A549 (cell line): ENCODE measurements at regions not wholly inside any gene's neighbourhood (a gene's known extent, or its start where the extent isn't known, plus 50 kb on each side); places are given as distances from the start of the nearest gene placed in this dataset.

Experiments
- ATAC-seq, 2 experiments: fragments of 200-7000 bp in 1 of 2; fragments of >200 bp in 1 of 2; cut with Nextera tagmentation in 1 of 2; cut with Tn5 transposase in 1 of 2; 3 replicates each; pipeline versions ENCODE4 v1.8.0 to v1.9.1; 2018 to 2020; ENCODE audit warnings: mild to moderate bottlenecking in 1 of 2, moderate library complexity in 1 of 2
- CTCF ChIA-PET: fragments of 300-600 bp; sonication (Branson Sonifier 250); formaldehyde crosslinking; extraction: SDS; loops from one replicate; lab custom pipeline; 2021; ENCODE audit warnings: antibody characterized with exemption, inconsistent platforms; lab: Yijun Ruan, JAX
- POLR2A ChIA-PET: fragments of 350-600 bp; formaldehyde crosslinking; extraction: SDS; loops from one replicate; lab custom pipeline; 2021; ENCODE audit warnings: antibody characterized with exemption, inconsistent platforms; lab: Yijun Ruan, JAX
- DNase-seq, 2 experiments: peaks; one replicate each; pipeline versions ENCODE4 v3.0.0 to v3.0.0-alpha.2; 2011 to 2016; ENCODE audit warnings: low read depth in 1 of 2, low spot score in 1 of 2
- FAIRE-seq: peaks from 2 replicates; lab custom pipeline; 2011; peaks lifted over from hg19 to GRCh38; lab: Jason Lieb, UNC
- H3K27ac ChIP-seq, 2 experiments: fragments of >200 bp; sonication (Bioruptor Twin); formaldehyde crosslinking; 3 replicates each; pipeline ENCODE4 v1.5.1; 2016 to 2017
- H3K4me1 ChIP-seq: fragments of >200 bp; sonication (Bioruptor Twin); formaldehyde crosslinking; 3 replicates; pipeline ENCODE4 v1.6.1; 2016
- H3K4me2 ChIP-seq: fragments of >200 bp; sonication (Bioruptor Twin); formaldehyde crosslinking; 3 replicates; pipeline ENCODE4 v1.6.1; 2016
- H3K4me3 ChIP-seq: fragments of >200 bp; sonication (Bioruptor Twin); formaldehyde crosslinking; 3 replicates; pipeline ENCODE4 v1.5.1; 2016
- H3K9me3 ChIP-seq: fragments of >200 bp; sonication (Bioruptor Twin); formaldehyde crosslinking; 3 replicates; pipeline ENCODE4 v1.6.1; 2016
- CBX2 ChIP-seq: fragments of 200-600 bp; sonication (generic); IDR thresholded peaks from 2 replicates; pipeline ENCODE4 v1.6.1; 2016; ENCODE audit warnings: low read depth, mild to moderate bottlenecking, borderline replicate concordance
- CBX8 ChIP-seq: fragments of 200-600 bp; sonication (generic); IDR thresholded peaks from 2 replicates; pipeline ENCODE4 v1.6.1; 2016
- CHD2 ChIP-seq: fragments of 150-350 bp; IDR thresholded peaks from 2 replicates; pipeline ENCODE4 v1.6.1; 2014; ENCODE audit warnings: low read length; ENCODE audit not compliant: partially characterized antibody
- CHD4 ChIP-seq: fragments of 200-600 bp; sonication (generic); IDR thresholded peaks from 2 replicates; pipeline ENCODE4 v1.6.1; 2016; ENCODE audit warnings: antibody characterized with exemption, mild to moderate bottlenecking, borderline replicate concordance
- EHF ChIP-seq: fragments of 250-450 bp; sonication (Bioruptor Pico); IDR thresholded peaks from 2 replicates; pipeline ENCODE4 v1.5.0; 2020; ENCODE audit warnings: mild to moderate bottlenecking
- FOSB ChIP-seq: fragments of 250-450 bp; sonication (Bioruptor Pico); IDR thresholded peaks from 2 replicates; pipeline ENCODE4 v1.5.0; 2020; ENCODE audit warnings: mild to moderate bottlenecking, moderate library complexity
- FOSL2 ChIP-seq, 2 experiments: fragments of 450-650 bp in 1 of 2; fragments of >200 bp in 1 of 2; sonication (Bioruptor Twin) in 1 of 2; formaldehyde crosslinking; IDR thresholded peaks; 2 replicates each; pipeline versions ENCODE4 v1.5.0 to v1.6.1; 2016 to 2020; ENCODE audit warnings: mild to moderate bottlenecking in 1 of 2, moderate library complexity in 1 of 2
- FOXS1 ChIP-seq: fragments of 250-450 bp; sonication (Bioruptor Pico); IDR thresholded peaks from 2 replicates; pipeline ENCODE4 v1.5.0; 2020; ENCODE audit warnings: mild to moderate bottlenecking, moderate library complexity
- HOXA7 ChIP-seq: fragments of 250-450 bp; sonication (Bioruptor Pico); IDR thresholded peaks from 2 replicates; pipeline ENCODE4 v1.5.0; 2020; ENCODE audit warnings: mild to moderate bottlenecking, moderate library complexity
- HOXB5 ChIP-seq: fragments of 250-450 bp; sonication (Bioruptor Pico); IDR thresholded peaks from 2 replicates; pipeline ENCODE4 v1.5.0; 2020; ENCODE audit warnings: mild to moderate bottlenecking, moderate library complexity
- JUN ChIP-seq, 2 experiments: fragments of >200 bp; sonication (Bioruptor Twin); formaldehyde crosslinking; IDR thresholded peaks; 2 replicates in 1 of 2; 3 replicates in 1 of 2; pipeline ENCODE4 v1.6.1; 2016 to 2017
- KDM1A ChIP-seq: fragments of 200-600 bp; sonication (generic); IDR thresholded peaks from 2 replicates; pipeline ENCODE4 v1.6.1; 2016; ENCODE audit warnings: low read depth, mild to moderate bottlenecking
- KDM5A ChIP-seq: fragments of 200-600 bp; sonication (generic); IDR thresholded peaks from 2 replicates; pipeline ENCODE4 v1.6.1; 2016; ENCODE audit warnings: antibody characterized with exemption, mild to moderate bottlenecking
- MAFK ChIP-seq: fragments of 450-650 bp; IDR thresholded peaks from 2 replicates; pipeline ENCODE4 v1.6.1; 2014; ENCODE audit not compliant: partially characterized antibody
- NR3C1 ChIP-seq: fragments of >200 bp; sonication (Bioruptor Twin); formaldehyde crosslinking; IDR thresholded peaks from 3 replicates; pipeline ENCODE4 v1.6.1; 2017
- POLR2AphosphoS2 ChIP-seq: conservative IDR thresholded peaks from 2 replicates; pipeline ENCODE4 v1.6.1; 2012; ENCODE audit warnings: low read length, improper control_type of control experiment, inconsistent platforms
- RAD21 ChIP-seq, 2 experiments: fragments of >200 bp in 1 of 2; sonication (Bioruptor Twin) in 1 of 2; formaldehyde crosslinking in 1 of 2; IDR thresholded peaks in 1 of 2; conservative IDR thresholded peaks in 1 of 2; 2 replicates in 1 of 2; 3 replicates in 1 of 2; pipeline ENCODE4 v1.6.1; 2012 to 2018; ENCODE audit warnings: inconsistent platforms in 1 of 2
- RNF2 ChIP-seq: fragments of 200-600 bp; sonication (generic); IDR thresholded peaks from 2 replicates; pipeline ENCODE4 v1.6.1; 2016; ENCODE audit warnings: low read depth, mild to moderate bottlenecking, antibody characterized with exemption, moderate library complexity, borderline replicate concordance
- TFCP2L1 ChIP-seq: fragments of 250-450 bp; sonication (Bioruptor Pico); IDR thresholded peaks from 2 replicates; pipeline ENCODE4 v1.5.0; 2021; ENCODE audit warnings: mild to moderate bottlenecking
- TP53 ChIP-seq: fragments of 250-450 bp; sonication (Bioruptor Pico); IDR thresholded peaks from 2 replicates; pipeline ENCODE4 v1.5.0; 2021; ENCODE audit warnings: mild to moderate bottlenecking, moderate library complexity
- ZC3H11A ChIP-seq: fragments of 450-650 bp; IDR thresholded peaks from 2 replicates; pipeline ENCODE4 v1.6.1; 2014; ENCODE audit warnings: antibody characterized with exemption, mild to moderate bottlenecking
- ZNF302 ChIP-seq: fragments of 250-450 bp; sonication (Bioruptor Pico); IDR thresholded peaks from 2 replicates; pipeline ENCODE4 v1.9.0; 2021; ENCODE audit warnings: inconsistent platforms, mild to moderate bottlenecking, moderate library complexity
- ZSCAN20 ChIP-seq: fragments of 250-450 bp; sonication (Bioruptor Pico); IDR thresholded peaks from 2 replicates; pipeline ENCODE4 v1.8.0; 2022; ENCODE audit warnings: mild to moderate bottlenecking, moderate library complexity
- WGBS: methylation state at CpG from one replicate; pipeline ENCODE4 v1.1.6; 2017; ENCODE audit errors: missing lambda C conversion rate; 5-methylcytosine and 5-hydroxymethylcytosine counted together
- TF ChIP-seq, protein P1 (sequence below): fragments of 450-650 bp; IDR thresholded peaks from 2 replicates; pipeline ENCODE4 v1.6.1; 2014; ENCODE audit warnings: antibody characterized with exemption
- TF ChIP-seq, protein P2 (sequence below): fragments of 200-600 bp; sonication (generic); IDR thresholded peaks from 2 replicates; pipeline ENCODE4 v1.6.1; 2016; ENCODE audit warnings: antibody characterized with exemption, mild to moderate bottlenecking, moderate library complexity
- TF ChIP-seq, protein P3 (sequence below): fragments of 150-350 bp; IDR thresholded peaks from 2 replicates; pipeline ENCODE4 v1.6.1; 2014; ENCODE audit warnings: low read depth, mild to moderate bottlenecking, low read length
- TF ChIP-seq, protein P4 (sequence below): fragments of 250-450 bp; sonication (Bioruptor Pico); IDR thresholded peaks from 2 replicates; pipeline ENCODE4 v1.5.0; 2021; ENCODE audit warnings: mild to moderate bottlenecking, moderate library complexity, borderline replicate concordance

DNA sequence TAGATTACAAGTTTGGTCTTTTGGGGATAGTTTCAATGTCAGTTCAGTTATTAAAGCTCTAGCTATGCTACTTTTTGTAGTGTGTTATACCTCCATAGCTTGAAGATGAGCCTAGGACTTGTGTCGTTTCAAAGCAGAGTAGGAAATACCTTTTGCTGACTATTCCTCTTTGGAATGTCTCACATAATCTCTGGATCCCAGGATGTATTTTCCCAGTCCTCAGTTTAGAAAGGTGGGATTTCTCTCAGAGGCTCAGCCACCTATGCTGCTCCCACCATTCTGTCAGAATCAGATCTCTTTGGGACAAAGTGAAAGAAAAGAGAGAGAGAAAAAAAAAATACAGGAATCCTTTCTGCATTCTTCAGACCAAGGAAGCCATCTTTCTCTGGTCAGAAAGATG, 567.5 kb upstream of the IMPG1 start:
- TF ChIP-seq HOXB5 (CRISPR knock-in tag) (no peak), ZNF302 (CRISPR knock-in tag) (no peak), MAFK (no peak), TFCP2L1 (CRISPR knock-in tag) (no peak), CHD4 (no peak), KDM5A (no peak), CBX2 (no peak), RAD21 (conservative IDR thresholded peaks at IDR 0.05 in 1 of 2, IDR thresholded peaks at IDR 0.05 in 1 of 2) (no peak), FOSL2 (IDR thresholded peaks at IDR 0.05) (no peak), FOSL2 (CRISPR knock-in tag; IDR thresholded peaks at IDR 0.05) (no peak), EHF (CRISPR knock-in tag) (no peak), TP53 (CRISPR knock-in tag) (no peak), KDM1A (no peak), FOSB (no peak), FOXS1 (no peak), CHD2 (no peak), NR3C1 (no peak)
- TF ChIP-seq, protein P1, sequence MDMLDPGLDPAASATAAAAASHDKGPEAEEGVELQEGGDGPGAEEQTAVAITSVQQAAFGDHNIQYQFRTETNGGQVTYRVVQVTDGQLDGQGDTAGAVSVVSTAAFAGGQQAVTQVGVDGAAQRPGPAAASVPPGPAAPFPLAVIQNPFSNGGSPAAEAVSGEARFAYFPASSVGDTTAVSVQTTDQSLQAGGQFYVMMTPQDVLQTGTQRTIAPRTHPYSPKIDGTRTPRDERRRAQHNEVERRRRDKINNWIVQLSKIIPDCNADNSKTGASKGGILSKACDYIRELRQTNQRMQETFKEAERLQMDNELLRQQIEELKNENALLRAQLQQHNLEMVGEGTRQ = no peak
- TF ChIP-seq, protein P2, sequence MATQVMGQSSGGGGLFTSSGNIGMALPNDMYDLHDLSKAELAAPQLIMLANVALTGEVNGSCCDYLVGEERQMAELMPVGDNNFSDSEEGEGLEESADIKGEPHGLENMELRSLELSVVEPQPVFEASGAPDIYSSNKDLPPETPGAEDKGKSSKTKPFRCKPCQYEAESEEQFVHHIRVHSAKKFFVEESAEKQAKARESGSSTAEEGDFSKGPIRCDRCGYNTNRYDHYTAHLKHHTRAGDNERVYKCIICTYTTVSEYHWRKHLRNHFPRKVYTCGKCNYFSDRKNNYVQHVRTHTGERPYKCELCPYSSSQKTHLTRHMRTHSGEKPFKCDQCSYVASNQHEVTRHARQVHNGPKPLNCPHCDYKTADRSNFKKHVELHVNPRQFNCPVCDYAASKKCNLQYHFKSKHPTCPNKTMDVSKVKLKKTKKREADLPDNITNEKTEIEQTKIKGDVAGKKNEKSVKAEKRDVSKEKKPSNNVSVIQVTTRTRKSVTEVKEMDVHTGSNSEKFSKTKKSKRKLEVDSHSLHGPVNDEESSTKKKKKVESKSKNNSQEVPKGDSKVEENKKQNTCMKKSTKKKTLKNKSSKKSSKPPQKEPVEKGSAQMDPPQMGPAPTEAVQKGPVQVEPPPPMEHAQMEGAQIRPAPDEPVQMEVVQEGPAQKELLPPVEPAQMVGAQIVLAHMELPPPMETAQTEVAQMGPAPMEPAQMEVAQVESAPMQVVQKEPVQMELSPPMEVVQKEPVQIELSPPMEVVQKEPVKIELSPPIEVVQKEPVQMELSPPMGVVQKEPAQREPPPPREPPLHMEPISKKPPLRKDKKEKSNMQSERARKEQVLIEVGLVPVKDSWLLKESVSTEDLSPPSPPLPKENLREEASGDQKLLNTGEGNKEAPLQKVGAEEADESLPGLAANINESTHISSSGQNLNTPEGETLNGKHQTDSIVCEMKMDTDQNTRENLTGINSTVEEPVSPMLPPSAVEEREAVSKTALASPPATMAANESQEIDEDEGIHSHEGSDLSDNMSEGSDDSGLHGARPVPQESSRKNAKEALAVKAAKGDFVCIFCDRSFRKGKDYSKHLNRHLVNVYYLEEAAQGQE = no peak
- TF ChIP-seq, protein P3, sequence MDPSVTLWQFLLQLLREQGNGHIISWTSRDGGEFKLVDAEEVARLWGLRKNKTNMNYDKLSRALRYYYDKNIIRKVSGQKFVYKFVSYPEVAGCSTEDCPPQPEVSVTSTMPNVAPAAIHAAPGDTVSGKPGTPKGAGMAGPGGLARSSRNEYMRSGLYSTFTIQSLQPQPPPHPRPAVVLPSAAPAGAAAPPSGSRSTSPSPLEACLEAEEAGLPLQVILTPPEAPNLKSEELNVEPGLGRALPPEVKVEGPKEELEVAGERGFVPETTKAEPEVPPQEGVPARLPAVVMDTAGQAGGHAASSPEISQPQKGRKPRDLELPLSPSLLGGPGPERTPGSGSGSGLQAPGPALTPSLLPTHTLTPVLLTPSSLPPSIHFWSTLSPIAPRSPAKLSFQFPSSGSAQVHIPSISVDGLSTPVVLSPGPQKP = no peak
- no peak for ATAC-seq
- H3K4me1 ChIP-seq = no peaks in the 10 kb centered on the region
- no peaks in the 10 kb centered on the region for H3K9me3 ChIP-seq
- ChIA-PET POLR2A (no interaction called here), CTCF (no interaction called here)
- H3K4me3 ChIP-seq = no peak overlapping the region
- no peak for FAIRE-seq
- 0% methylated on average over 1 of the region's 1 CpG for WGBS
- DNase-seq = no peak
- no peak overlapping the region for H3K4me2 ChIP-seq
- no peak overlapping the region for H3K27ac ChIP-seq

DNA sequence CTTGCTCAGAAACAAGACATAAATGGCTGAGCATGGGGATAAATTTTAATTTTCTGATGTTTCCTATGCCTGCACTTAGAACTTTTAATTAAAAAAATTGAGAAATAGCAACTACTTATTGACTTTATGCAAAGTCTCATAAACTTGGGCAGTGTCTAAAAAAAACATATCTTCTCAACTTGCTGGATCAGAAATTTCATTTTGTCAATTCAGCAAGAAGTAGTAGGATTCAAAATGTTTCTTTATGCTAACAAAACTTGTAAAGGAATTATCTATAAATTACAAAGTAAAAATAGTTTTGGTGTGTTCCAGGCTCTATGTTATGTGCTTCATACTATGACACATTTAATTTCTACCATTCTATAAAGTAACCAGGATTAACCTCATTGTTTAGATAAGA, 562.2 kb upstream of the IMPG1 start:
- H3K9me3 ChIP-seq = no peaks in the 10 kb centered on the region
- no peak overlapping the region for H3K4me3 ChIP-seq
- FAIRE-seq (no peak), DNase-seq (no peak), ATAC-seq (no peak)
- no peak overlapping the region for H3K4me2 ChIP-seq
- TF ChIP-seq, protein P4, sequence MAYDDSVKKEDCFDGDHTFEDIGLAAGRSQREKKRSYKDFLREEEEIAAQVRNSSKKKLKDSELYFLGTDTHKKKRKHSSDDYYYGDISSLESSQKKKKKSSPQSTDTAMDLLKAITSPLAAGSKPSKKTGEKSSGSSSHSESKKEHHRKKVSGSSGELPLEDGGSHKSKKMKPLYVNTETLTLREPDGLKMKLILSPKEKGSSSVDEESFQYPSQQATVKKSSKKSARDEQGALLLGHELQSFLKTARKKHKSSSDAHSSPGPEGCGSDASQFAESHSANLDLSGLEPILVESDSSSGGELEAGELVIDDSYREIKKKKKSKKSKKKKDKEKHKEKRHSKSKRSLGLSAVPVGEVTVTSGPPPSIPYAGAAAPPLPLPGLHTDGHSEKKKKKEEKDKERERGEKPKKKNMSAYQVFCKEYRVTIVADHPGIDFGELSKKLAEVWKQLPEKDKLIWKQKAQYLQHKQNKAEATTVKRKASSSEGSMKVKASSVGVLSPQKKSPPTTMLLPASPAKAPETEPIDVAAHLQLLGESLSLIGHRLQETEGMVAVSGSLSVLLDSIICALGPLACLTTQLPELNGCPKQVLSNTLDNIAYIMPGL (CRISPR knock-in tag) = no peak
- TF ChIP-seq MAFK (no peak), CBX8 (no peak), KDM1A (no peak), HOXB5 (CRISPR knock-in tag) (no peak), FOSL2 (IDR thresholded peaks at IDR 0.05) (no peak), FOSL2 (CRISPR knock-in tag; IDR thresholded peaks at IDR 0.05) (no peak), JUN (IDR thresholded peaks at IDR 0.05) (no peak), POLR2AphosphoS2 (no peak), RNF2 (no peak), ZSCAN20 (CRISPR knock-in tag) (no peak), HOXA7 (CRISPR knock-in tag) (no peak), ZC3H11A (no peak), NR3C1 (no peak)
- POLR2A ChIA-PET = no interaction called here
- no peaks in the 10 kb centered on the region for H3K4me1 ChIP-seq
- CTCF ChIA-PET = no interaction called here
- H3K27ac ChIP-seq = no peak overlapping the region
